ENCODE measurements at regions not wholly inside any gene's neighbourhood (a gene's known extent, or its start where the extent isn't known, plus 50 kb on each side); places are given as distances from the start of the nearest gene placed in this dataset.
A peak's percentile ranks its signal among the peaks of the same experiment; 100 is the strongest.

DNA sequence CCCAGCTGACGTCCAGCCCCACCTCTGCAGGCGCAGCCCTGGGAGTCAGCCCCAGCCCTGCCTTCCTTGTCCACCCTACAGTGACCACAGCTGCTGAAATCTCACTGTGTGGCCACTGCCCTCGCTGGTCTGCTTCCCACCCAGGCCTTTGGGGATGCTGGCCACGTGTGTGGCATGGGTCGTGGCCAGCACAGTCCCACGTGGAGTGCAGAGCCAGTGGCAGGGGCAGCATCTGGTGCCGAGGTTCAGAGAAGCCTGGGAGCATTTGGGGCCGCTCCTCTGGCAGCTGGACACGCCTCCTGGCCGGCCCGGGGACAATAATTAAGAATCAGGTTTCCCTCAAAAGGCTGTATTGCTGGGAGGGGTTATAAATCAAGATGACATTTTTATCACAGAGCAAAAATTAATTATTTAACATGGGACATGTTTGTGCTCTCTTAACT is 92.1 kb downstream of the HMX1 start:
- TF ChIP-seq POLR2AphosphoS5 (IDR thresholded peaks at IDR 0.05; ENCODE audit: low read depth, low read length) (no peak), SIN3A (IDR thresholded peaks at IDR 0.05; ENCODE audit: borderline replicate concordance, insufficient read depth, low read depth, low read length) (no peak), TCF7L2 (IDR thresholded peaks at IDR 0.05; ENCODE audit: low read depth, low read length) (no peak)
- TF ChIP-seq, protein P1, sequence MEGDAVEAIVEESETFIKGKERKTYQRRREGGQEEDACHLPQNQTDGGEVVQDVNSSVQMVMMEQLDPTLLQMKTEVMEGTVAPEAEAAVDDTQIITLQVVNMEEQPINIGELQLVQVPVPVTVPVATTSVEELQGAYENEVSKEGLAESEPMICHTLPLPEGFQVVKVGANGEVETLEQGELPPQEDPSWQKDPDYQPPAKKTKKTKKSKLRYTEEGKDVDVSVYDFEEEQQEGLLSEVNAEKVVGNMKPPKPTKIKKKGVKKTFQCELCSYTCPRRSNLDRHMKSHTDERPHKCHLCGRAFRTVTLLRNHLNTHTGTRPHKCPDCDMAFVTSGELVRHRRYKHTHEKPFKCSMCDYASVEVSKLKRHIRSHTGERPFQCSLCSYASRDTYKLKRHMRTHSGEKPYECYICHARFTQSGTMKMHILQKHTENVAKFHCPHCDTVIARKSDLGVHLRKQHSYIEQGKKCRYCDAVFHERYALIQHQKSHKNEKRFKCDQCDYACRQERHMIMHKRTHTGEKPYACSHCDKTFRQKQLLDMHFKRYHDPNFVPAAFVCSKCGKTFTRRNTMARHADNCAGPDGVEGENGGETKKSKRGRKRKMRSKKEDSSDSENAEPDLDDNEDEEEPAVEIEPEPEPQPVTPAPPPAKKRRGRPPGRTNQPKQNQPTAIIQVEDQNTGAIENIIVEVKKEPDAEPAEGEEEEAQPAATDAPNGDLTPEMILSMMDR (IDR thresholded peaks at IDR 0.05) = no peak
- TF ChIP-seq, protein P2, sequence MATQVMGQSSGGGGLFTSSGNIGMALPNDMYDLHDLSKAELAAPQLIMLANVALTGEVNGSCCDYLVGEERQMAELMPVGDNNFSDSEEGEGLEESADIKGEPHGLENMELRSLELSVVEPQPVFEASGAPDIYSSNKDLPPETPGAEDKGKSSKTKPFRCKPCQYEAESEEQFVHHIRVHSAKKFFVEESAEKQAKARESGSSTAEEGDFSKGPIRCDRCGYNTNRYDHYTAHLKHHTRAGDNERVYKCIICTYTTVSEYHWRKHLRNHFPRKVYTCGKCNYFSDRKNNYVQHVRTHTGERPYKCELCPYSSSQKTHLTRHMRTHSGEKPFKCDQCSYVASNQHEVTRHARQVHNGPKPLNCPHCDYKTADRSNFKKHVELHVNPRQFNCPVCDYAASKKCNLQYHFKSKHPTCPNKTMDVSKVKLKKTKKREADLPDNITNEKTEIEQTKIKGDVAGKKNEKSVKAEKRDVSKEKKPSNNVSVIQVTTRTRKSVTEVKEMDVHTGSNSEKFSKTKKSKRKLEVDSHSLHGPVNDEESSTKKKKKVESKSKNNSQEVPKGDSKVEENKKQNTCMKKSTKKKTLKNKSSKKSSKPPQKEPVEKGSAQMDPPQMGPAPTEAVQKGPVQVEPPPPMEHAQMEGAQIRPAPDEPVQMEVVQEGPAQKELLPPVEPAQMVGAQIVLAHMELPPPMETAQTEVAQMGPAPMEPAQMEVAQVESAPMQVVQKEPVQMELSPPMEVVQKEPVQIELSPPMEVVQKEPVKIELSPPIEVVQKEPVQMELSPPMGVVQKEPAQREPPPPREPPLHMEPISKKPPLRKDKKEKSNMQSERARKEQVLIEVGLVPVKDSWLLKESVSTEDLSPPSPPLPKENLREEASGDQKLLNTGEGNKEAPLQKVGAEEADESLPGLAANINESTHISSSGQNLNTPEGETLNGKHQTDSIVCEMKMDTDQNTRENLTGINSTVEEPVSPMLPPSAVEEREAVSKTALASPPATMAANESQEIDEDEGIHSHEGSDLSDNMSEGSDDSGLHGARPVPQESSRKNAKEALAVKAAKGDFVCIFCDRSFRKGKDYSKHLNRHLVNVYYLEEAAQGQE (IDR thresholded peaks at IDR 0.05; ENCODE audit: insufficient read depth in 1 of 2, low read depth in 2 of 2, low read length in 1 of 2) = no peak
- intact Hi-C loops (cut with micrococcal nuclease; ENCODE audit: unreplicated experiment) (no loop called here), in situ Hi-C loops (cut with HindIII; ENCODE audit: low pct_unique_long_range_greater_than_20kb, low sequenced_read_pairs) (no loop called here)
- Histone ChIP-seq H3K4me3 (ENCODE audit: low read depth in 2 of 2, low read length in 2 of 2) (no peak overlapping the region), H3K27ac (ENCODE audit: low read length) (no peak overlapping the region), H3K27me3 (ENCODE audit: control insufficient read depth, insufficient read depth, low read length) (no peaks in the 10 kb centered on the region), H3K36me3 (ENCODE audit: control insufficient read depth, insufficient read depth, low read length) (no peaks in the 10 kb centered on the region), H3K9me3 (ENCODE audit: control insufficient read depth, insufficient read depth, low read depth, low read length) (no peaks in the 10 kb centered on the region), H3K4me1 (ENCODE audit: control insufficient read depth, insufficient read depth, low read length) (no peaks in the 10 kb centered on the region)
- DNase-seq (ENCODE audit: low read depth, low spot score) (no peak), ATAC-seq (no peak)
- ChIA-PET POLR2A (no interaction called here), CTCF (no interaction called here)
- no TSS peak for BruUV-seq (replicated peaks)

DNA sequence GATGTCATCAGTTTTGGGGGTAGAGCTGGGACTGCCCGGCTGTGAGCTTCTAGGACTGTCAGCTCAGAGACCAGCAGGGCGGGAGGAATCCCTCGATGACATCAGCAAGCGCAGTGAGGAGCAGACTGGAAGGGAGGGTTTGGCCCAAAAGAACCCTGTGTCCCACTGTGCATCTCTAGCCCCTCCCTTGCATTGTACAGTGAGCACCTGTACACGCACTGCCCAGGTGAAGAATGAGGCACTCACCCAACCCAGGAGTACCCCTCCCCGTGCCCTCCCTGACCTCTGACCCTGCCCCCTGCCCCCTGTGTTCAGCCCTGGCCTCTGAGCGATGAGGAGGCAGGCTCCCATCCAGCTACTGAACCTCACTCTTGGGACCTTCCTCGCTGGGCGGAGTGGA is 92.9 kb downstream of the HMX1 start:
- peak; percentile 25; the same call in 1 of the 2 replicates for ATAC-seq
- no peak for DNase-seq (ENCODE audit: low read depth, low spot score)
- no peaks in the 10 kb centered on the region for H3K27me3 ChIP-seq (ENCODE audit: control insufficient read depth, insufficient read depth, low read length)
- in situ Hi-C loops (cut with HindIII; ENCODE audit: low pct_unique_long_range_greater_than_20kb, low sequenced_read_pairs) = no loop called here
- H3K9me3 ChIP-seq (ENCODE audit: control insufficient read depth, insufficient read depth, low read depth, low read length) = no peaks in the 10 kb centered on the region
- TF ChIP-seq, protein P1 (IDR thresholded peaks at IDR 0.05) = no peak
- TF ChIP-seq, protein P2 (IDR thresholded peaks at IDR 0.05; ENCODE audit: insufficient read depth in 1 of 2, low read depth in 2 of 2, low read length in 1 of 2) = no peak
- TF ChIP-seq SIN3A (IDR thresholded peaks at IDR 0.05; ENCODE audit: borderline replicate concordance, insufficient read depth, low read depth, low read length) = no peak
- no peak for TF ChIP-seq TCF7L2 (IDR thresholded peaks at IDR 0.05; ENCODE audit: low read depth, low read length)
- no peak for TF ChIP-seq POLR2AphosphoS5 (IDR thresholded peaks at IDR 0.05; ENCODE audit: low read depth, low read length)
- POLR2A ChIA-PET = no interaction called here
- CTCF ChIA-PET = no interaction called here
- no peak overlapping the region for H3K27ac ChIP-seq (ENCODE audit: low read length)
- H3K4me1 ChIP-seq (ENCODE audit: control insufficient read depth, insufficient read depth, low read length) = no peaks in the 10 kb centered on the region
- no peak overlapping the region for H3K4me3 ChIP-seq (ENCODE audit: low read depth in 2 of 2, low read length in 2 of 2)
- no peaks in the 10 kb centered on the region for H3K36me3 ChIP-seq (ENCODE audit: control insufficient read depth, insufficient read depth, low read length)
- no TSS peak for BruUV-seq (replicated peaks)
- intact Hi-C loops (cut with micrococcal nuclease; ENCODE audit: unreplicated experiment) = no loop called here
